ENCODE measurements at regions not wholly inside any gene's neighbourhood (a gene's known extent, or its start where the extent isn't known, plus 50 kb on each side); places are given as distances from the start of the nearest gene placed in this dataset.
A peak's percentile ranks its signal among the peaks of the same experiment; 100 is the strongest.
"Not testable (repeated sequence)": the region's sequence is repeated elsewhere in the genome, so short reads cannot be mapped to it uniquely, and the experiment has no call there.

- DNase-seq, result no peak
These were observed 143.1 kb upstream of the TBL1XR1 start for GRCh38 chr3:177340243-177340830.

- no peak for DNase-seq
These were observed 144.6 kb upstream of the TBL1XR1 start for GRCh38 chr3:177341736-177342419.

- DNase-seq, result no peak
These were observed 145.9 kb upstream of the TBL1XR1 start for GRCh38 chr3:177343122-177343625.

GRCh38 chr3:177345049-177345972 is 148.0 kb upstream of the TBL1XR1 start:
- peak; percentile 4 for DNase-seq

GRCh38 chr3:177345973-177346503 is 148.8 kb upstream of the TBL1XR1 start:
- DNase-seq, result no peak

- DNase-seq, result no peak
These were observed 149.6 kb upstream of the TBL1XR1 start for GRCh38 chr3:177346878-177347277.

- no peak for DNase-seq
These were observed 150.3 kb upstream of the TBL1XR1 start for GRCh38 chr3:177347611-177348010.

GRCh38 chr3:177348974-177349373 is 151.7 kb upstream of the TBL1XR1 start:
- DNase-seq, result no peak

- no peak for DNase-seq
These were observed 152.1 kb upstream of the TBL1XR1 start for GRCh38 chr3:177349384-177349783.

GRCh38 chr3:177350121-177350520 is 152.8 kb upstream of the TBL1XR1 start:
- DNase-seq, result no peak

GRCh38 chr3:177351206-177351605 is 153.9 kb upstream of the TBL1XR1 start:
- DNase-seq, result no peak

- no peak for DNase-seq
These were observed 154.5 kb upstream of the TBL1XR1 start for GRCh38 chr3:177351757-177352158.

- no peak for DNase-seq
These were observed 155.1 kb upstream of the TBL1XR1 start for GRCh38 chr3:177352424-177352823.

- no peak for DNase-seq
These were observed 155.9 kb upstream of the TBL1XR1 start for GRCh38 chr3:177353140-177353539.

- DNase-seq, result not testable (repeated sequence)
These were observed 156.6 kb upstream of the TBL1XR1 start for GRCh38 chr3:177353879-177354278.

- DNase-seq, result no peak
These were observed 157.2 kb upstream of the TBL1XR1 start for GRCh38 chr3:177354466-177354865.

GRCh38 chr3:177356113-177356512 is 158.8 kb upstream of the TBL1XR1 start:
- no peak for DNase-seq

GRCh38 chr3:177356952-177357351 is 159.7 kb upstream of the TBL1XR1 start:
- no peak for DNase-seq

GRCh38 chr3:177357352-177358090 is 160.2 kb upstream of the TBL1XR1 start:
- no peak for DNase-seq

GRCh38 chr3:177358091-177358976 is 161.1 kb upstream of the TBL1XR1 start:
- DNase-seq, result peak; percentile 42

- peak; percentile 15 for DNase-seq
These were observed 161.8 kb upstream of the TBL1XR1 start for GRCh38 chr3:177358977-177359592.
